Testis (tissue), 2 donors: ENCODE measurements at regions not wholly inside any gene's neighbourhood (a gene's known extent, or its start where the extent isn't known, plus 50 kb on each side); places are given as distances from the start of the nearest gene placed in this dataset.

Experiments used
- POLR2A ChIP-seq: fragments of 450-650 bp; IDR thresholded peaks from one replicate; pipeline ENCODE4 v1.6.1; 2017; ENCODE audit warnings: antibody characterized with exemption, mild to moderate bottlenecking, moderate library complexity
- TF ChIP-seq, protein P1 (sequence below), 3 experiments: fragments of 450-650 bp in 2 of 3; fragments of 200-600 bp in 1 of 3; sonication (generic) in 1 of 3; IDR thresholded peaks; one replicate each; pipeline ENCODE4 v1.5.1; 2016 to 2019; ENCODE audit warnings: antibody characterized with exemption in 3 of 3, mild to moderate bottlenecking in 2 of 3, moderate library complexity in 1 of 3

GRCh38 chr1:112079446-112079845, 90.0 kb upstream of the KCND3 start:
- TF ChIP-seq, protein P1, sequence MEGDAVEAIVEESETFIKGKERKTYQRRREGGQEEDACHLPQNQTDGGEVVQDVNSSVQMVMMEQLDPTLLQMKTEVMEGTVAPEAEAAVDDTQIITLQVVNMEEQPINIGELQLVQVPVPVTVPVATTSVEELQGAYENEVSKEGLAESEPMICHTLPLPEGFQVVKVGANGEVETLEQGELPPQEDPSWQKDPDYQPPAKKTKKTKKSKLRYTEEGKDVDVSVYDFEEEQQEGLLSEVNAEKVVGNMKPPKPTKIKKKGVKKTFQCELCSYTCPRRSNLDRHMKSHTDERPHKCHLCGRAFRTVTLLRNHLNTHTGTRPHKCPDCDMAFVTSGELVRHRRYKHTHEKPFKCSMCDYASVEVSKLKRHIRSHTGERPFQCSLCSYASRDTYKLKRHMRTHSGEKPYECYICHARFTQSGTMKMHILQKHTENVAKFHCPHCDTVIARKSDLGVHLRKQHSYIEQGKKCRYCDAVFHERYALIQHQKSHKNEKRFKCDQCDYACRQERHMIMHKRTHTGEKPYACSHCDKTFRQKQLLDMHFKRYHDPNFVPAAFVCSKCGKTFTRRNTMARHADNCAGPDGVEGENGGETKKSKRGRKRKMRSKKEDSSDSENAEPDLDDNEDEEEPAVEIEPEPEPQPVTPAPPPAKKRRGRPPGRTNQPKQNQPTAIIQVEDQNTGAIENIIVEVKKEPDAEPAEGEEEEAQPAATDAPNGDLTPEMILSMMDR (IDR thresholded peaks at IDR 0.05), result no peak
- no peak for TF ChIP-seq POLR2A
